Trophoblast cell (in vitro differentiated cells and primary cell): ENCODE measurements at regions not wholly inside any gene's neighbourhood (a gene's known extent, or its start where the extent isn't known, plus 50 kb on each side); places are given as distances from the start of the nearest gene placed in this dataset.

ENCODE experiments used
- DNase-seq, 2 donors: peaks; one replicate each; pipeline ENCODE4 v3.0.0-alpha.2; 2016
- H2AFZ ChIP-seq: 2 replicates; pipeline ENCODE4 v1.6.1; 2013; ENCODE audit warnings: low read length, moderate library complexity, mild to moderate bottlenecking; ENCODE audit not compliant: insufficient read depth, poor library complexity
- H2AK5ac ChIP-seq: 2 replicates; pipeline ENCODE4 v1.6.1; 2013; ENCODE audit warnings: mild to moderate bottlenecking, low read length
- H2BK120ac ChIP-seq: 2 replicates; pipeline ENCODE4 v1.6.1; 2013; ENCODE audit warnings: low read length, mild to moderate bottlenecking, moderate library complexity; ENCODE audit not compliant: insufficient read depth, poor library complexity
- H2BK12ac ChIP-seq: 2 replicates; pipeline ENCODE4 v1.6.1; 2013; ENCODE audit warnings: mild to moderate bottlenecking, low read length, moderate library complexity
- H2BK5ac ChIP-seq: 2 replicates; pipeline ENCODE4 v1.6.1; 2013; ENCODE audit warnings: low read length, low read depth, moderate library complexity, mild to moderate bottlenecking; ENCODE audit not compliant: poor library complexity
- H3K14ac ChIP-seq: 2 replicates; pipeline ENCODE4 v1.6.1; 2013; ENCODE audit warnings: mild to moderate bottlenecking, low read length
- H3K18ac ChIP-seq: 2 replicates; pipeline ENCODE4 v1.6.1; 2013; ENCODE audit warnings: mild to moderate bottlenecking, low read length
- H3K23ac ChIP-seq: 2 replicates; pipeline ENCODE4 v1.6.1; 2013; ENCODE audit warnings: low read length
- H3K27ac ChIP-seq: 2 replicates; pipeline ENCODE4 v1.5.1; 2013; ENCODE audit warnings: low read depth, mild to moderate bottlenecking, inconsistent platforms, low read length, moderate library complexity
- H3K27me3 ChIP-seq: 2 replicates; pipeline ENCODE4 v1.6.1; 2013; ENCODE audit warnings: inconsistent platforms, mild to moderate bottlenecking, low read length, moderate library complexity; ENCODE audit not compliant: insufficient read depth
- H3K36me3 ChIP-seq, 2 experiments: 1 replicate in 1 of 2; 2 replicates in 1 of 2; pipeline ENCODE4 v1.6.1; 2013; ENCODE audit warnings: low read length in 2 of 2, mild to moderate bottlenecking in 2 of 2, moderate library complexity in 1 of 2; ENCODE audit not compliant: insufficient read depth in 2 of 2, control insufficient read depth in 1 of 2
- H3K4ac ChIP-seq: 2 replicates; pipeline ENCODE4 v1.6.1; 2013; ENCODE audit warnings: low read depth, mild to moderate bottlenecking, low read length, moderate library complexity
- H3K4me1 ChIP-seq, 2 experiments: 1 replicate in 1 of 2; 2 replicates in 1 of 2; pipeline ENCODE4 v1.6.1; 2013; ENCODE audit warnings: low read length in 2 of 2, mild to moderate bottlenecking in 2 of 2, moderate library complexity in 1 of 2; ENCODE audit not compliant: insufficient read depth in 2 of 2, control insufficient read depth in 1 of 2
- H3K4me2 ChIP-seq: 2 replicates; pipeline ENCODE4 v1.6.1; 2013; ENCODE audit warnings: inconsistent platforms, mild to moderate bottlenecking, low read length, moderate library complexity
- H3K4me3 ChIP-seq: 2 replicates; pipeline ENCODE4 v1.5.1; 2013; ENCODE audit warnings: mild to moderate bottlenecking, low read depth, low read length, inconsistent platforms
- H3K79me1 ChIP-seq: one replicate; pipeline ENCODE4 v1.6.1; 2013; ENCODE audit warnings: low read length
- H3K79me2 ChIP-seq: 2 replicates; pipeline ENCODE4 v1.6.1; 2013; ENCODE audit warnings: low read length, mild to moderate bottlenecking; ENCODE audit not compliant: control insufficient read depth, insufficient read depth, poor library complexity
- H3K9ac ChIP-seq: 2 replicates; pipeline ENCODE4 v1.6.1; 2013; ENCODE audit warnings: mild to moderate bottlenecking, low read length
- H3K9me3 ChIP-seq: 2 replicates; pipeline ENCODE4 v1.6.1; 2013; ENCODE audit warnings: low read depth, mild to moderate bottlenecking, control low read depth, inconsistent platforms, low read length; ENCODE audit not compliant: insufficient read depth
- H4K12ac ChIP-seq: 2 replicates; pipeline ENCODE4 v1.6.1; 2013; ENCODE audit warnings: low read depth, mild to moderate bottlenecking, low read length, moderate library complexity
- H4K8ac ChIP-seq: 2 replicates; pipeline ENCODE4 v1.6.1; 2013; ENCODE audit warnings: low read depth, mild to moderate bottlenecking, low read length, moderate library complexity
- H4K91ac ChIP-seq: one replicate; pipeline ENCODE4 v1.6.1; 2013; ENCODE audit warnings: low read depth, mild to moderate bottlenecking, low read length, moderate library complexity
- WGBS: extraction: QIAGEN DNeasy Blood & Tissue Kit; methylation state at CpG from one replicate; pipeline ENCODE4 v1.1.7; 2013; ENCODE audit warnings: missing lambda C conversion rate; ENCODE audit not compliant: insufficient read length, insufficient coverage; ENCODE audit errors: extremely low coverage; 5-methylcytosine and 5-hydroxymethylcytosine counted together

DNA sequence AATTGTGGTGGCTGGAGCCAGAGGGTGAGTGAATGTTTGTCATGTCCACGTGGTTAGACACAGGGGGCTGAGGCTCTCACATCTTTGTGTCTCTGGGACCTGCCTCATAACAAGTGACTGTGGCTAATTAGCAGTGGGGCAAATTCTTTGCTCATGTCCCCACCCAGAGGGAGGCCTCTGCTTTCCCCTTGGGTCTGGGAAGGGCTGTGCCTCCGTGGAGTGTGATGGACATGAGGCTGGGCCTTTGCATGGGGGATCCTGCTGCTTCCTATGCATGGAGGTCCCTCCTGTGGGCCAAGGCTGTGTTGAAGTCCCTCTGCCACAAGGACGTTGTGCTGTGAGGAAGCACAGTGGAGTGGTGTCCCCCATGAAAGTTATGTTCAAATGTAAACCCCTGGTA lies 327.4 kb upstream of the SHH start:
- Histone ChIP-seq H3K4ac (no peak overlapping the region), H3K4me2 (no peak overlapping the region), H3K9me3 (peaks cover 5% of the 10 kb centered on the region), H3K79me1 (no peaks in the 10 kb centered on the region), H4K12ac (no peak overlapping the region), H2AFZ (no peak overlapping the region), H3K18ac (no peak overlapping the region), H4K91ac (no peak overlapping the region), H3K79me2 (no peaks in the 10 kb centered on the region), H2BK5ac (no peak overlapping the region), H3K27me3 (no peaks in the 10 kb centered on the region), H2BK120ac (no peak overlapping the region), H3K9ac (no peak overlapping the region), H3K4me1 (no peaks in the 10 kb centered on the region), H3K36me3 (no peaks in the 10 kb centered on the region), H2BK12ac (no peak overlapping the region), H3K23ac (no peak overlapping the region), H4K8ac (no peak overlapping the region), H3K27ac (no peak overlapping the region), H2AK5ac (no peak overlapping the region), H3K14ac (no peak overlapping the region), H3K4me3 (no peak overlapping the region)
- no peak for DNase-seq
- no CpG with 5 or more reads among the region's 3 CpGs for WGBS

DNA sequence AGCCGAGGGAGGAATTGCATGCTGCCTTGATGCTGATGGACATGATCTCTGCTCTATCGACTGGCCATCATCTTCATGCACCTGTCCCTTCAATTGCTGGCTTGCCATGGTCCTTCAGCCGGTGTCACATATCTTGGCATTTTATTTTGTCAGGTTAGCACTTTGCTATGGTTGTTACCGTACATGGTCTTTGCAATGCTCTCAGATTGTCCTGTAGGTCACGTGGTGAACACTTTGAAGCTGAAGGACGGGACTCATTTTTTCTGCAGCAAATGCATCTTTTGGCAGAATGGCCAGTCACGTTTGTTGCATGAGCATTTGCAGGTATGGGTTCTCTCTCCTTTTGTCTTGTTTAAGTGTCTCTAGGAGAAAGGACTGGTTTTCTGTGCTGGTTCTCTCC lies 326.8 kb upstream of the SHH start:
- H3K9me3 ChIP-seq: peaks cover 5% of the 10 kb centered on the region
- H3K79me2 ChIP-seq: no peaks in the 10 kb centered on the region
- H4K12ac ChIP-seq: no peak overlapping the region
- no peak overlapping the region for H4K91ac ChIP-seq
- H3K79me1 ChIP-seq: no peaks in the 10 kb centered on the region
- H3K4me2 ChIP-seq: no peak overlapping the region
- no peak overlapping the region for H3K23ac ChIP-seq
- no peak overlapping the region for H2AK5ac ChIP-seq
- no peak overlapping the region for H3K4ac ChIP-seq
- no peaks in the 10 kb centered on the region for H3K36me3 ChIP-seq
- H2BK120ac ChIP-seq: no peak overlapping the region
- no peak overlapping the region for H3K9ac ChIP-seq
- H3K4me1 ChIP-seq: no peaks in the 10 kb centered on the region
- no peaks in the 10 kb centered on the region for H3K27me3 ChIP-seq
- no peak overlapping the region for H3K27ac ChIP-seq
- H4K8ac ChIP-seq: no peak overlapping the region
- no peak overlapping the region for H2BK12ac ChIP-seq
- no peak overlapping the region for H3K18ac ChIP-seq
- no peak overlapping the region for H2BK5ac ChIP-seq
- no peak overlapping the region for H2AFZ ChIP-seq
- no peak overlapping the region for H3K14ac ChIP-seq
- WGBS: no CpG with 5 or more reads among the region's 7 CpGs
- H3K4me3 ChIP-seq: no peak overlapping the region
- no peak for DNase-seq

DNA sequence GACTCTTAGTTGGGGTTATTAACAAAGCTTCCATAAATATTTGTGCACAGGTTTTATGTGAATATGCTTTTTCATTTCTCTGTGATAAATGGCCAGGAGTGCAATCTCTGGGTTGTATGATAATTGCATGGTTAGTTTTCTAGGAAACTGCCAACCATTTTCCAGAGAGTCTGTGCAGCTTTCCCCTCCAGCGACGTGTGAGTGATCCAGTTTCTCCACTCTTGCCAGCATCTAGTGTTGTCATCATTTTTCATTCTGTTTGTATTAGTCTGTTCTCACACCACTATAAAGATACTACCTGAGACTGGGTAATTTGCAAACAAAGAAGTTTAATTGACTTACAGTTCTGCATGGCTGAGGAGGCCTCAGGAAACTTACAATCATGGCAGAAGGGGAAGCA lies 319.6 kb upstream of the SHH start:
- H2AFZ ChIP-seq: no peak overlapping the region
- no peaks in the 10 kb centered on the region for H3K79me2 ChIP-seq

DNA sequence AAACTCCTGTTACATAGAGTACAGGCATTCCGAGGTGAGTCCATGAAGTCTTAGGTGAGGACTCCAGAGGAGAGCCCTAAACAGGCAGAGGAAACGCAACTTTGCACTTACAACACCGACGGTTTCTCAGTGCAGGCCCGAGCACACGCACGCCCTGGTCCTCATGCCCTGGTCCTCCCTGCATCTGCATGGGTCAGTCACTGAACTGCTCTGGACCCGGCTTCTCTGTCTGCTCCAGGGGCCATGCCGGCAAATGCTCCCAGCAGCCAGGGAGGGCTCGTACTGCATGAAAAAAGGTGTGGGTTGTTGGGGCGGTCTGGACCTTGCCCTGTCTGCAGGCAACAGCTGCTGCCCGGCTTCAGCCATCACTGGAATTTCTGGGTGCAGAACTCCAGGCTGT lies 317.3 kb upstream of the SHH start:
- Histone ChIP-seq H3K4me2 (no peak overlapping the region), H3K9ac (no peak overlapping the region), H2AFZ (no peak overlapping the region), H3K4me3 (no peak overlapping the region), H2BK120ac (no peak overlapping the region), H3K4ac (no peak overlapping the region), H3K18ac (no peak overlapping the region), H4K8ac (no peak overlapping the region), H2BK12ac (no peak overlapping the region), H3K79me2 (no peaks in the 10 kb centered on the region), H3K9me3 (no peaks in the 10 kb centered on the region), H2AK5ac (no peak overlapping the region), H3K14ac (no peak overlapping the region), H3K23ac (no peak overlapping the region), H3K79me1 (no peaks in the 10 kb centered on the region), H3K36me3 (no peaks in the 10 kb centered on the region), H3K27me3 (no peaks in the 10 kb centered on the region), H4K12ac (no peak overlapping the region), H3K4me1 (no peaks in the 10 kb centered on the region), H2BK5ac (no peak overlapping the region), H3K27ac (no peak overlapping the region), H4K91ac (no peak overlapping the region)
- DNase-seq: no peak
- no CpG with 5 or more reads among the region's 12 CpGs for WGBS

More for the DNA sequence above, 319.6 kb upstream of the SHH start:
- Histone ChIP-seq H3K4me3 (no peak overlapping the region), H3K18ac (no peak overlapping the region), H4K12ac (no peak overlapping the region), H3K27me3 (no peaks in the 10 kb centered on the region), H2BK120ac (no peak overlapping the region), H3K4me2 (no peak overlapping the region), H3K23ac (no peak overlapping the region), H3K79me1 (no peaks in the 10 kb centered on the region), H4K91ac (no peak overlapping the region), H2BK12ac (no peak overlapping the region), H3K9ac (no peak overlapping the region), H2AK5ac (no peak overlapping the region), H3K27ac (no peak overlapping the region), H4K8ac (no peak overlapping the region), H2BK5ac (no peak overlapping the region), H3K36me3 (no peaks in the 10 kb centered on the region), H3K4ac (no peak overlapping the region), H3K4me1 (no peaks in the 10 kb centered on the region), H3K9me3 (peaks cover 2% of the 10 kb centered on the region), H3K14ac (no peak overlapping the region)
- DNase-seq: peak; percentile 52 to 72
- no CpG with 5 or more reads among the region's 2 CpGs for WGBS
